Renal pelvis (tissue), 1 donor: ENCODE measurements at regions not wholly inside any gene's neighbourhood (a gene's known extent, or its start where the extent isn't known, plus 50 kb on each side); places are given as distances from the start of the nearest gene placed in this dataset.
A peak's percentile ranks its signal among the peaks of the same experiment; 100 is the strongest.

Experiments used
- DNase-seq: peaks from one replicate; pipeline ENCODE4 v3.0.0-alpha.2; 2013

DNA sequence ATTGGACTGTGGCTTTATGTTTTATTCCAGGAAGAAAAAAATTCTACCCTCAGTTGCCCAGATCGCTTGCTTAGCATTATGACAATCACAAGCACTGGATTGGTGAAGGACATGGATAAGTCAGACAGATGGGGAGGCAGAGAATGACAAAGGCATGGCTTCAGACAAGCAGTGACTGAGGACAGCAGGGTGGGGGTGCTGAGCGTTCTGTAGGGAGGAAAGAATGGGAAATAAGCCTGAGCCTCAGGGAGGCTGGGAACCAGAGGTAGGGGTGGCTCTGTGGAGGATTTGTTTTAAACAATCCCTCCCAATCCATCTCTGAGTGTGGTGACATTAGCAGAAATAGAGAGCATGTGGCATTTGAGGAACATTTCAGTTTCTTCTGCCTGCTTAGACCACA lies 896.9 kb downstream of the CCSER2 start:
- no peak for DNase-seq

DNA sequence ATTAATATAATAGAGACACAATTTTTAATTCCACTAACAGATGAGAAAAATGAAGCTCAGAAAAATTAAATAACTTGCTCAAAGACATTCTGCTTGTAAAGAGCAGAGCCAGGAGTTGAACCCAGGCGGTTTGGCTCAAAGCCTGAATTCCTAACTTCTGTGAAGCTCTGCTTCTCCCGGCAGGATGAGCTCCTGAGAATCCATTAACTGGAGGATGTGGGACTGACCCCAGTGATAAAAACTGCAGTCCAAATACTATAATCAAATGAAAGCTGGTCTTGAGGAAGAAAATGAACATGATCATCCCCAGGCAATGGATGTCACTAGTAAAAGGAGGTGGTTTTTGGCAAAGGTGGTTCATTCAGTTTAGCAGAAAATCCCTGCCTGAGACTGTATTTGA lies 898.2 kb downstream of the CCSER2 start:
- DNase-seq: no peak

DNA sequence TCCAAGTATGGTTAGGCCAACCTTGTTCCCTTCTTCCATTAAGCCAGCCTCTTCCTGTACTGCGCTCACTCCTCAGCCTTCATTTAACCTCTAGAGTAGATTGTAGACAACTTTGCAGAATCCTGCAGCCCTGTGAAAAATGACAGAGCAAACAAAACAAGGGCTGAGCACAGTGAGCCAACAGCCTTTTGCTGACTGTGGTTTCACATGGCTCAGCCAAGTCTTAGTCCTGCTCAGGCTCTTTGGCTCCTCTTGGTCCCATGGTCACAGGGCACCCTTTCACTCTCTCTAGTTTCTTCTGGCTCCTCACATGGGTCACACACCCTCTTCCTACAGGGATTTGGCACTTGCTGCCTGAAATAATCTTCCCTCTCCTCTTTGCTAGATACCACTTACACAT lies 900.3 kb downstream of the CCSER2 start:
- DNase-seq: no peak

DNA sequence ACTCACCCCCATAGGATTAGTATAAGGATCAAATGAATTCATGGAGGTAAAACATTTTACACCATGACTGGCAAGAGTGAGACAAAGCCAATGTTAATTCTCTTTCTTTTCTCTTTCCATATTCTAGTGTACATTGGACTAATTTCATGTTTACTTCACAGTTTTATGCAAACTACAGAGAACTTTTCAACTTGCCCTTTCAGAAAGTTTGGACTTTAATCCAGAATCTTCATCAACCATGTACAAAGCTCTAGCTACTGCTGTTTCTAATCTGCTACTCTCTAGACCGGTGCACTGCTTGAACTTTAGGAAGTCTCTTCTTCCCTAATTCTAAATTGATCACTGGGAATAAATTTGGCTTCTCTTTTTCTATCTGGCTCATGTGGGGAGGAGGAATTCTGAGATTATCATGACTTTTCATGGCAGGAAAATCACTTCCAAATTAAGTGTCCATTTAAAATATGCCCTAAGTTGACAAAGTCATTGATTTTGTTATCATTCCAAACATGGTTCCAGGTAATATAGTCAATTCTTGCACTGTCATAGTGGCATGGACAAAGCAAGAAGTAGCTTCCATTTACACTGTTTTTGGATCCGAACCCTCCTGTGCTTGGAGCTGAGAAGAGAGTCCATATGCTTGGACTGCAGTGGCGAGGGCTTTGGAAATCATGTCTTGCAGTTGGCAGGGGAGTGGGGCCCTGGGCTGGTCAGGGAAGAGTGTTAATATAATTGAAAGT lies 903.3 kb downstream of the CCSER2 start:
- DNase-seq: no peak

DNA sequence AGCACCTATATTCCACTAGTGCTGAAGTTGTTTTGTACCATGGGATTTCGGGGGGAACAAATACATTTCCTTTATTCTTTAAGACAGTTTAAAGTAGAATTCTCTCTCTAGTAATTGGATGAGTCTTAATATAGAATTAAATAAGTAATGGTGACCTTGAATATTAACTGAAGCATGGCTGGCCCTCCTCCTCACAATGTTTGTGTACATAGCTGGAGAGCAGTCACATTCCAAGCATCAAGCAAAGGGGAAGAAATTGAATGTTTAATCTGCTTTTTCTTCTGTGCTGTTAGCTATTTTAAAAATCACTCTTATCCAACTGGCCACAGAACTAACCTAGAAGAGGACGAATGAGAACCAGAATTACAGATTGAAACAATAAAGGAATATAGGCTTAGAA lies 906.9 kb downstream of the CCSER2 start:
- no peak for DNase-seq

DNA sequence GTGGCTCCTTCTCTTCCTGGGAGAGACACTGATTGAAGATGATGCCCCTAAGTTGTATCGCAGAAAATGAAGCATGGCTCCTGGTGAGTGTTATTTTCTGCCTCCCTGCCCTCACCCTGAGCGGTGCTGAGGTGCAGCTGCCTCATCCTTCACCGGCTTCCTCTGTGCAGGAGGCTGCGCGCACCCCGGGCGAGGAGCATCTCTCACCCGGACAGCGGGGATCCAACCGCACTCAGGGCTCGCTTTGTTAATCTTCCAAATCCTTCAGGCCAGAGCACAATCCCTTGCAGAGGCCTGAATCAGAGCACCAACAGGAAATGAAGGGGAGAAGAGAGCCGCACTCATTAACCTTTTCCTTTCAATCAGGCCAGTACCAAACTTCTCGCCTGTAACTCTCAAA lies 910.3 kb downstream of the CCSER2 start:
- DNase-seq: no peak

DNA sequence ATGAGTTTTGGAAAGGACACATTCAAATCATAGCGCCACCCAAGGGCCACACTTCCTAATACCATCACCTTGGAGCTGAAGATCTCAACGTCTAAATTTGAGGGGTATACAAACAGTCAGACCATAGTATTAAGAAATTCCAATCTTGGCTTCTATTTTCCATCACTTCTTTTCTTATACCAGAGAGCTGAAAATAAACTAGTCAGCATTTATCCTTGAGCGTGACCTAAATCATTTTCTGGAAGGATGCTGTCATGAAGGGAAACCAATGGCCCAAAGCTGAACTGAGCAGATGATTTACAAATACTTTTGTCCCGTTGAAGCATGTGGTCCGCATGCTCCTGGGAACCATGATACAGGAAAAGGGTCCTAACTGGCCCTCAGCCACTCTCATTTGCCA lies 921.9 kb downstream of the CCSER2 start:
- DNase-seq: no peak

DNA sequence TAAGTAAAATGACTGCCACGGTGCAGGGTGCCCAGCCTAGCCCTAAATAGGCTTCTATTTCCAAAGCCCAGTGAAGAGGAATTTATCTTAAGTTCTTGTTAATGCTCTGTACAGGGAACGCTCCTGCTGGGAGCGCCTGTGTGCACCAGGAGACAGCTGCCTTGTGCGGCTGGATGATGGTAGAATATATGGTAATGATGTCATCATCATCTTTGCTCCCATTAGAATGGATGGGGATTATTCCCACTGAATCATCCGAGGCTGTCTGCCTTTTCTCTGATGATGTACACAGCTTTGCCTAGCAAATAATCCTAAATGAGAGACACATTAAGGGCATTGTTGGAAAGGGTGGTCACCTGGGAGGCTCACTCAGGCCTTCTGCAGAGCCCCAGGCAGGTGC lies 928.1 kb downstream of the CCSER2 start:
- DNase-seq: no peak

DNA sequence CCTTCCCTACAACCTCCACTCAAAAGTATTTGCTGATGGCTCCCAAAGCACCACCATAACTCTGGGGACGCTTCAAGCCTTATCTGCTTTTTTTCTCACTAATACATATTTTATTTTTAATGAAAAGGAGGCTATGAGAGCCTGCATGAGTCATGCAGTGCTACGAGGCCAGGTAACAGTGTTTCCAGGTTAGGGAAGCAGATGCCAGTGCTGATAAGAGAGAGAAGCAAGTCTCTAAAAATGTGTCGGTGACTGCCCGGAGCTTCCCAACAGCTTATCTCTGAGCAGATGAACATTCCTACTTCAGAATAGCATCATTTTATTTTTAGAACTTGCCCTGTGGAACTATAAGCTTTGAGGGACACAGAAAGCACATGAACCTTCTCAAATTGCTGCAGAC lies 931.5 kb downstream of the CCSER2 start:
- no peak for DNase-seq

DNA sequence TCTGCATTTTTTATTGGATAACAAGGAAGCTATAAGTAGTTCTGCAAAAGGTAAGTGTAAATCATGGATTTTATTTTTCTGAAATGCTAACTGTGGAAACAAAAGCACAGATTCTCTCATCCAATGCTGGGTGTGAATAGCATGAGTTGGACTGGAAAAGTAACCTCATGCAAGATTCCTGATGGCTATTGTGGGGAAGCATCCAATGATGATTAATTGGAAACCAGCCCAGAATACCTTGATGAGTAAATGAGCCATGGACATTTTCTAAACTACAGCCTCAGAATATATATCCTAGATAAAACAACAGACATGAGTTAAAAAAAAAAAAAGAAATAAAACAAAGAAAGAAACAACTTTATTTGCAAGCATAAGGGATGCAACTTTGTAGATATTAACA lies 934.6 kb downstream of the CCSER2 start:
- DNase-seq: no peak

DNA sequence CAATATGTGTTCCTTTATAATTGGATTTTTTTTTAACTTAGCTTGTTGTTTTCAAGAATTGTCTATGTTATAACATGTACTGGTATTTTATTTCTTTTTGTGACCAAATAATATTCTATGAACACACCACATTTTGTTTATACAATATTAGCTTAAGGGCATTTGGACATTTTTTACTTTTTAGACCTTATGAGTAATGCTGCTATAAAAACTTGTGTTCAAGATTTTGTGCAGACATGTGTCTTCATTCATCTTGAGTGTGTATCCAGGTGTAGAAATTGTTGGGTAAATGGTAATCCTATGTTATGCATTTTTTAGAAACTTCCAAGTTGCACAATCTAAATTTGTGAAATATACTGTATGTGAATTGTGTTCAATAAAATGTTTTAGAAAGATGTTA lies 936.7 kb downstream of the CCSER2 start:
- no peak for DNase-seq

DNA sequence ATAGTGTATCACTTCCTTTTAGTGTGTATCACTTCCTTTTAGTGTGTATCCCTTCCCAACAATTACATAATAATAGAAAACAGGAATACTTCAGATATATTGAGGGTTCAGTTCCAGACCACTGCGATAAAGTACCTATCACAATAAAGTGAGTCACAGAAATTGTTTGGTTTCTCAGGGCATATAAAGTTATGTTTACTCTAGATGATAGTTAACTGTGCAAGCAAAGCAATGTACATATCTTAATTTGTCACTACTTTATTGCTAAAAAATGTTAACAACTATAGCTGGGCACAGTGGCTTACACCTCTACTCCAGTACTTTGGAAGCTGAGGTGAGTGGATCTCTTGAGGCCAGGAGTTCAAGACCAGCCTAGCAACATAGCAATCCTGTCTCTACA lies 938.4 kb downstream of the CCSER2 start:
- no peak for DNase-seq

DNA sequence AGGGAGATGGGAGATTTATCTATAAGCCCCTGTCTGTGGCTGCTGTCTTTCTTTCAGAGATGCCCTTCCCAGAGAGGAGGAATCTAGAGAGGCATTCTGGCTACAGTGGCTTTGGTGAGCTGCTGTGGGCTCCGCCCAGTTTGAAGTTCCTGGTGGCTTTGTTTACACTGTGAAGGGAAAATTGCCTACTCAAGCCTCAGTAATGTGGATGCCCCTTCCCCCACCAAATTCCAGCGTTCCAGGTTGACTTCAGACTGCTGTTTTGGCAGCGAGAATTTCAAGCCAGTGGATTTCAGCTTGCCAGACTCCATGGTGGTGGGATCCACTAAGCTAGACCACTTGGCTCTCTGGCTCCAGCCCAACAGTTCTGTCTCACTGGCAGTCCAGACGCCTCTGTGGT lies 951.6 kb downstream of the CCSER2 start:
- no peak for DNase-seq

DNA sequence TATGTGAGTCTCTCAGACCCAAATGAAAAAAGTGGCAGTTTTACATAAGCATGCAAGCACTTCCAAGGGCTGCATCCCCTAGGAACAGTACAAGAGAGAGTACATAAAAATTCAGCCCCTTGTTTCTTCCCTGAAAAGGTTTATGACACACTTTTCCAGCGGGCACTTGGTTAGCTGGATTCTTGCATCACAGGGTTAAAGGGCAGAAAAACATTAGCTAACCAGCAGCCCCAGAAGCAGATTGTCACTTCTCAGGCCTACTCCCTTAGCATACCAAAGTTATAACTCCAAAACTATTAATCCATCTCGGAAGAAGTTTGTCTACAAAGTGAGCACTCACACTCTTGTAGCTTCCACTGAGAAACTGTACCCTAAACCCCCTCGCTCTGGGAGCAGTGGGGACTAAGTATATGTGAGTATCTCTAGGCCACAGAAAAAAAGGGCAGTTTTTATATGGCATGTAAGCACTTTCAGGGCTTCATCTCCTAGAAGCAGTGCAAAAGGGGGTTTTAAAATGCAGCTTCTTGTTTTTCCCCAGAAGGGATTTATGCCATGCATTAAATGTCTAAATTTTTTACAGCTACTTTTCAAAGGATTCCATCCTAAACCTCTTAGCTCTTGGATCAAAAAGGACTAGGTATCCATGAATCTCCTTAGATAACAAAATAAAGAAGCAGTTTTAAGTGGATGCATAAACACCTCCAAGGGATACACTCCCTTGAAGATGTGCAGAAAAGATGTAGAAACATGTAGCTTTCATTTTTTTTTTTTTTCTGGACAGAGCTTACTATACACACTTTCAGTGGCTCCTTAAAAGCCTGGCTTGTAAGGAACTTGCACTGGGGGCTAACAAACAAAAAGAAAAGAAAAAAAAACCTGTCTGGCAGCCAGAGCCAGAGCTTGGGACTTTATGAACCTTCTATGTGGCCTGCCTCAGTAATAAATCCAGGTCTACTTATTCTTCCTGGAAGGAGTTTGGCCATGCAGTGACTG lies 956.7 kb downstream of the CCSER2 start:
- peak; percentile 31 for DNase-seq

DNA sequence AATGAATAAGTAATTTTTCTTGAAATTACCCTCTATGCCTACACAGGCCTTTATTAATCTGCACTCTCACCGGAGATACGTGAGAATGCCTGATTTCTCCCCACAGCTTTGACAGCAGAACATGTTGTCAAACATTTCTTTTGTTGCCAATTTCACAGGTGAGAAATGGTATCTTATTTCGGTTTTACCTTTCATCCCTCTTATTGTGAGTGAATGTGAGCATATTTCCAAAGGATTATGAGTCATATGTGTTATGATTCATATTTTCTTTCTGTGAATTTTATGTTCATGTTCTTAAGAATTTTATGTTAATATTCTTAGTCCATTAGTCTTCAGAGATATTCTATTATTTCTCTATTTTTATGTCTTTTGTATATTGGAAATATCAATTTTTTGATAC lies 965.1 kb downstream of the CCSER2 start:
- DNase-seq: no peak

DNA sequence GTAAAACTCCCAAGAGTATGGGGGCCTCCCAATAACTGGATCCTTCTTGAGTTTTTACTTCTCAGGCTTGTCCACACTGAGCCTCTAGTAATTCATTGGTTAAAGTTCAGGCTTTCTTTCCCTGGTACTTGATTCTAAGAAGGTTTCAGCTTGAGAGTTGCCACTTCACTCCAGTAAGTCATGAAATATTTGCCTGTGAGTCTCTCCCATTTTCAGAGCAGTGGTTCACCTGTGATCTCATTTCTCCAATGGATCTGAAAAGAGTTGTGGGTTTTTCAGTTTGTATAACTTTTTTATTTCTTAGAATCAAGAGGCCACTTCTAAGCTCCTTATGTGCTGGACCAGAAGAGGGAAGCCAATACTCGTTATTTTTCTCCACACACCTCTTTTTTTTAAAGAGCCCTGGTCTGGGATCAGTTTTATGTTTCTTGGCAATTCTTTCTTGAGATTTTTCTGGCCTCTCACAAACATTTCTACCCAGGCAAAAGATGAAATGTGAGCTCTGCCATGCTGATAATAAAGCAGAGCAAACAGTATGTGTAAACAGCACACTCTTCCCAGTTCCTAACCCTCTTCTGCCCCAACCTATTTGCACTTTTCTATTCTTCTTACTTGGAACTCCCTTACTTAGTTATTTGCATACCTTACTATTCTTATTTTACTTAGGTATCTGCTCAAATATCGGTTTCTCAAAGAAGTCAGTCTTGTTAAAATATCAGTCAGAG lies 983.4 kb downstream of the CCSER2 start:
- DNase-seq: no peak

DNA sequence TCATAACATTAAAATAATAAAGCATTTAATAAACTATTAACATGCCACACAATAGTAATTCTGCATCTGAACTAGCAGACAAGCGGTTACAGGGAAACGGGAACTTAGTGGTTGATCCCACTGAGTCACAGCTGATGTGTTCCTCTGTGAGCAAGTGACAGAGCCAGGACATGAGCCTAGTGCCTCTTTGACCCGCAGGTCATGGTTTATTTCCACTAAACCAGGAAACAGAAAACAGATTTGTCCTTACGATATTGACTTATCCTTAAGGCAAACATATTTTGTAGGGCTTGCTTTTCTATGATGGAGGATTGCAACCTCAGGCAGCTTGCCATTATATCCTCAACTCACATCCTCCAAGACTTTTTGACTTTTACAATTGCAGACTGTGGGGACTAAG lies 987.3 kb downstream of the CCSER2 start:
- DNase-seq: no peak

DNA sequence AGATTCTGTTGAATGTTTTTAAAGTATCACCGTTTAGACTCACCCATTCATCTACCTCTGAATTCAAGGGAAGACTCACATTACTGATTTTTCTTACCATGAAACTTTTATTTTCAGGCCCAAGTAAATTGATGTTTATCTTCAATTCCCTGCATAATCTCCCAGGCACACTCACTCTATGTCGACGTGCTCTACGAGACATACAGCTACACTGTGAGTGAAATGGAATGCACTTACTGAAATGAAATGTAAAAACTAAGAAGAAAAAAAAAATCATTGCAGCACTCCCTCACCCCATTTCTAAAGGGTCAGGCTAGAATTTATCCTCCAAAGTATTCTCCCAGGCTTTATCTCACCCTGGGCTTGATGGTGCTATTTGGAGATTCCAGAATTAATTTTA lies 987.9 kb downstream of the CCSER2 start:
- DNase-seq: no peak

DNA sequence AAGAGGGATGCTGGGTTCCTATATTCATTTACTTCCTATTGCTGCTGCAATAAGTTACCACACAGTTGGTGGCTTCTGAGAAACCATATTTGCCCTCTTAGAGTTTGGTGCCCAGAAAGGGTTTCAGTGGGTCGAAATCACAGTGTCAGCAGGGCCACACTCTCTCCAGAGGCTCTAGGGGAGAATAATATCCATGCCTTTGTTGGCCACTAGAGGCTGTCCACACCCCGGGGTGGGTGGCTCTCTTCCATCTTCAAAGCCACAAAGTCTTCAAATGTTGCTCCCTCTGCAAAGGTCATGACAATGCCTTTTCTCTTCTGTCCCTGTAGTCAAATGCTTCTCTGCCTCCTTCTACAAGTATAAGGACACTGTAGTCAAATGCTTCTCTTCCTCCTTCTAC lies 989.4 kb downstream of the CCSER2 start:
- DNase-seq: no peak

DNA sequence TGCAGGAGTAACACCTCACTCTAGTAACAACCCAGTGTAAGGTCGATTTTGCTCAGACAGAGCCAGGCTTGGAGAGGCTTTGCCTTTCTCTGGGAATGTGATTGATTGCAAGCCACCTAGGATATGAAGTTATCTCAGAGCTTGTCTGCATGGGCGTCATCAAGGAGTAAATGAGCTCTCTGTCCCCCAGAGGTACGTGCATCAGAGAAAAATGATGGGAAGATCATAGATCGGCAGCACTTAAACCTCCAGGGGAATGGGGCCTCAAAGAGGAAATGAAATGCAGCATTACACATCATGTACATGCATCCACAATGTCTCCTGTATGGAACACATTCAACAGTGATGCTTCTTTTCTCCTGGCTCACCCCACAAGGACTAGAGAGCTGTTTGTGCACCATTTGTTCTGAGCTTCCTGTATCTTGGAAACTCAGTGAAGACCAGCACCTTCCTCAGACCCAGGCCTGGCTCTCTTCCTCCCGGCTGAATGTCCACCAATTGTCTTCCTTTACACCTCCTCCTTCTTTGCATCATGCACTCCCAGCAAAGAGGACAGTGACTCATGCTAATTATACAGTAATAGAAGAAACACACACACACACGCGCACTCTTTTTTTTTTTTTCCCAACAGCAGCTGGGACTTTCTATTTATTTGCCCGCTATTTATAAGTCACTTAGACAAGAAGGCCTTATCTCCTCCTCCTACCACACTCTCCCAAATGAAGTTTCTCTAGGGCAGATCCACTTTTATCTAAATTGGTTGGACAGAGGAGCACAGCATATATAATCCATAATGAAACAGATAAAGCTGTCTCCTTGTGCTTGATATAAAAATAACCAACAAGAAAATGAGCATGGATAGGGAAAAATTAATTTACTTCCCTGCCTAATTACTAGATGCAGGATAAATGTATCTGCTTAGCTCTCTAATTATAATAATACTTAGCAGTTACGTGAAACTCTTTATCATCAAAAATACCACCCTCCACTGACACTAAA lies 990.7 kb downstream of the CCSER2 start:
- peak; percentile 10 for DNase-seq

DNA sequence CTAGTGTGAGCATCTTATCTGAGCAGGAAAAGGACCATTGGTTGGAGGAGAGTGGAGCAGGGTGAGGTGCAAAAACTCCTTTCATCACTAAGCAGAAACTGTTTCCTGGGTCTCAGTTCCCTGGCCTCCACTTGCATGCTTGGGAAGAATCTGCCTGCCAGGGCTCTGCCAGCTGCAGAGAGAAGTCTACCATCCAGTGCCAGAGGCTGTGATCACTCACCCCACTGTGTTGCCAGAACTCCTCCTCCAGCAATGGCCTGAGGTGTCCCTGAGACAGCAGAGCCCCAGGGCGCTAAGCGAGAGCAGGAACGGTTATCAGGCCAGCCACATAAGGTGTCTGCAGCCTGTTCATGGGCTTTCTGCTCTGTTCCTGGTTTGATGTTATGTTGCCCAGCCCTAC lies 991.4 kb downstream of the CCSER2 start:
- no peak for DNase-seq
